GM19467 (cell line): ENCODE measurements at regions not wholly inside any gene's neighbourhood (a gene's known extent, or its start where the extent isn't known, plus 50 kb on each side); places are given as distances from the start of the nearest gene placed in this dataset.

Source experiments
- ATAC-seq: cut with Tn5 transposase; IDR thresholded peaks from one replicate; pipeline ENCODE4 v1.9.1; 2021; ENCODE audit warnings: mild to moderate bottlenecking, moderate library complexity; ENCODE audit not compliant: unreplicated experiment

- no peak for ATAC-seq
Measured at GRCh38 chr9:109939698-109940342, 159.8 kb downstream of the PALM2AKAP2 start.

- ATAC-seq, result no peak
Measured at GRCh38 chr9:109940561-109940960, 160.6 kb downstream of the PALM2AKAP2 start.

GRCh38 chr9:109941771-109942170 is 161.8 kb downstream of the PALM2AKAP2 start:
- ATAC-seq, result no peak

- ATAC-seq, result no peak
Measured at GRCh38 chr9:109945573-109945972, 165.6 kb downstream of the PALM2AKAP2 start.

GRCh38 chr9:109948453-109948852 is 168.5 kb downstream of the PALM2AKAP2 start:
- ATAC-seq, result no peak

- ATAC-seq, result no peak
Measured at GRCh38 chr9:109950710-109951443, 170.9 kb downstream of the PALM2AKAP2 start.

GRCh38 chr9:109953300-109953699 is 173.3 kb downstream of the PALM2AKAP2 start:
- no peak for ATAC-seq

- no peak for ATAC-seq
Measured at GRCh38 chr9:109953813-109954497, 174.0 kb downstream of the PALM2AKAP2 start.

- no peak for ATAC-seq
Measured at GRCh38 chr9:109956717-109957440, 176.9 kb downstream of the PALM2AKAP2 start.

GRCh38 chr9:109959679-109960078 is 179.7 kb downstream of the PALM2AKAP2 start:
- ATAC-seq, result no peak

- ATAC-seq, result no peak
Measured at GRCh38 chr9:109961626-109962025, 181.6 kb downstream of the PALM2AKAP2 start.

GRCh38 chr9:109962215-109962614 is 182.2 kb downstream of the PALM2AKAP2 start:
- ATAC-seq, result no peak

GRCh38 chr9:109963079-109963478 is 183.1 kb downstream of the PALM2AKAP2 start:
- no peak for ATAC-seq

GRCh38 chr9:109966643-109967368 is 186.8 kb downstream of the PALM2AKAP2 start:
- ATAC-seq, result peak; percentile 46

GRCh38 chr9:109967651-109968642 is 187.9 kb downstream of the PALM2AKAP2 start:
- ATAC-seq, result peak; percentile 30

- no peak for ATAC-seq
Measured at GRCh38 chr9:109969011-109969410, 189.0 kb downstream of the PALM2AKAP2 start.

- no peak for ATAC-seq
Measured at GRCh38 chr9:109969573-109970237, 189.7 kb downstream of the PALM2AKAP2 start.

- ATAC-seq, result no peak
Measured at GRCh38 chr9:109971226-109971625, 191.2 kb downstream of the PALM2AKAP2 start.
